GM12878 (cell line): ENCODE measurements at regions not wholly inside any gene's neighbourhood (a gene's known extent, or its start where the extent isn't known, plus 50 kb on each side); places are given as distances from the start of the nearest gene placed in this dataset.

Source experiments
- CBFB ChIP-seq: IDR thresholded peaks from 2 replicates; pipeline ENCODE4 v1.6.1; 2016; ENCODE audit warnings: antibody characterized with exemption, low read depth
- POLR2AphosphoS2 ChIP-seq: IDR thresholded peaks from 2 replicates; pipeline ENCODE4 v1.6.1; 2011; ENCODE audit warnings: low read depth, mild to moderate bottlenecking, low read length, improper control_type of control experiment, moderate library complexity
- SP1 ChIP-seq: IDR thresholded peaks from one replicate; pipeline ENCODE4 v1.6.1; 2011; ENCODE audit warnings: low read depth, low read length

- TF ChIP-seq SP1 (no peak), POLR2AphosphoS2 (no peak), CBFB (no peak)
Measured at GRCh38 chr18:79603321-79604204, 76.0 kb upstream of the CTDP1 start.
